ENCODE measurements at regions not wholly inside any gene's neighbourhood (a gene's known extent, or its start where the extent isn't known, plus 50 kb on each side); places are given as distances from the start of the nearest gene placed in this dataset.

DNA sequence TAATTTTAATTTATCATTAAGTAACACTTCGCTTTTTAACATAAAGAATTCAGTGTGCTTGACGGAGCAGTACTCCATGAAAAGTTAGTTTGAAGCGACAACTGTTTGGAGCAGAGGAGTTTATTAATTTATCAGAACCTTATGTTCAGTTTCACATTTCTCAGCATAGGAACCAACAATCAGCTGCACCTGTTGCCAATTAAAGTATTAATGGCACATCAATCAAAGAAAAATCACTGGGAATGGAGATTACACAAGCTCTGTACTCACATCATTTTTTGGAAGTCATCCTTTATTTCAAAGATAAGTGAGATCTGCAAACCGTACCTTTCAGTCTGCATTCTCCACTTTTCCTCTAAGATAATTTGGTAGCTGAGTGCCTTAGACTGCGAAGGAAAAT is 344.6 kb downstream of the LMO4 start:
- Histone ChIP-seq H3K4me3 (ENCODE audit: low read length) (no peak overlapping the region), H3K4me1 (ENCODE audit: insufficient read depth, low read length) (no peaks in the 10 kb centered on the region), H3K27me3 (ENCODE audit: insufficient read depth, low read length) (no peaks in the 10 kb centered on the region), H3K9me3 (ENCODE audit: low read depth, low read length) (no peaks in the 10 kb centered on the region)

DNA sequence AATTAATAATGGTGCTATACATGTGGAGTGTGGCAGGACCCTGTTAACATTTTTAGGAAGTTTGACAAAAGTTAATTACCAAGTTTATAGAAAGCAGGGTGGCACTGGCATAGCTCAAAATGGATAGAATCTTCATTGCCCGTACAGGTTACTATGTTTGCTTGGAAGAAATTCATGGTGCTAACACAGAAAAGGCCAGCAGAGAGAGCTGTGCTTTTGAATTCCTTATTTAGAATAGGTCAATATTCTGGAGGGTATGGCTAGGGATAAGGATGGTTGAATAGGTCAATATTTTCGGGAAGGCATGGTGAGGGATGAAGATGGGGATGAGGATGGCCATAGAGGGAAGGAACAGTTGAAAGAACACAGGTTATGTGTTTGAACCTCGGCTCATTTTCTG is 345.1 kb downstream of the LMO4 start:
- Histone ChIP-seq H3K4me3 (ENCODE audit: low read length) (no peak overlapping the region), H3K27me3 (ENCODE audit: insufficient read depth, low read length) (no peaks in the 10 kb centered on the region), H3K4me1 (ENCODE audit: insufficient read depth, low read length) (no peaks in the 10 kb centered on the region), H3K9me3 (ENCODE audit: low read depth, low read length) (no peaks in the 10 kb centered on the region)

DNA sequence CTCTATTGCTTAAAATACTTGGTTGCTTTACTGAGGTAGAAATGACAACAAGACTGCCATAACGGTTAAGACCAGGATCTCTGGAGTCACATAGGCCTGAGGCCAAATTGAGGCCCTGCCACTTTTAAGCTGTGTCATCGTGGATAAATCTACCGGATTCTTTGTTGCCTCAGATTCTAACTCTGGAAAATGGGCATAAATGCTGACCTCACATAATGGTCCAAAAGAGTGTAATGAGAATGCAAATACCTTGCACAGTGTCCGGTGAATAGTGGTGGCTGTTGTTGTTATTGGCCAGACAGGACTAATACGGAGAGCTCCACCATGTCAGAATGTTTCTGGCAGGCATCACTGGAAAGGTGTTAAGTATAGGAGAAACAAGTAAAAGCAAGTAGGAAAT is 346.1 kb downstream of the LMO4 start:
- no peaks in the 10 kb centered on the region for H3K27me3 ChIP-seq (ENCODE audit: insufficient read depth, low read length)
- no peaks in the 10 kb centered on the region for H3K4me1 ChIP-seq (ENCODE audit: insufficient read depth, low read length)
- H3K9me3 ChIP-seq (ENCODE audit: low read depth, low read length): no peaks in the 10 kb centered on the region
- H3K4me3 ChIP-seq (ENCODE audit: low read length): no peak overlapping the region

DNA sequence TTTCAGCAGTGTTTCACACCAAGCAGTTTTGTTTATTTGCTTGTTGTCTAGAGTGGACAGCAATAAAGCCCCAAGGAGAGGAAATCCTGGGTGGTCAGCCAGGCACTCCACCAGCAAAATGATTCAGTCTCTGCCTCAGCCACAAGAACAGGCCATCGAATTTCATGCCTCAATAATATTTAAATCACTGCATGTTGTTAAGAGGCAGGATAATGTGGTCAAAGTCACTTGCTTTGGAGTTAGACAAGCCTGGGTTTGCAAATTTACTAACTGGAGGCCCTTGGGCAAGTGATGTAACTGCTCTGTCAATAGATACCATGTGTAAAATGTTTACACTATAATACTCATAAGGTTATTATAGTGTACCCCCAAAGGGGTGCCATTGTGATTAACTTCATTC is 349.6 kb downstream of the LMO4 start:
- H3K4me1 ChIP-seq (ENCODE audit: insufficient read depth, low read length): no peaks in the 10 kb centered on the region
- H3K27me3 ChIP-seq (ENCODE audit: insufficient read depth, low read length): no peaks in the 10 kb centered on the region
- H3K4me3 ChIP-seq (ENCODE audit: low read length): no peak overlapping the region
- no peaks in the 10 kb centered on the region for H3K9me3 ChIP-seq (ENCODE audit: low read depth, low read length)

DNA sequence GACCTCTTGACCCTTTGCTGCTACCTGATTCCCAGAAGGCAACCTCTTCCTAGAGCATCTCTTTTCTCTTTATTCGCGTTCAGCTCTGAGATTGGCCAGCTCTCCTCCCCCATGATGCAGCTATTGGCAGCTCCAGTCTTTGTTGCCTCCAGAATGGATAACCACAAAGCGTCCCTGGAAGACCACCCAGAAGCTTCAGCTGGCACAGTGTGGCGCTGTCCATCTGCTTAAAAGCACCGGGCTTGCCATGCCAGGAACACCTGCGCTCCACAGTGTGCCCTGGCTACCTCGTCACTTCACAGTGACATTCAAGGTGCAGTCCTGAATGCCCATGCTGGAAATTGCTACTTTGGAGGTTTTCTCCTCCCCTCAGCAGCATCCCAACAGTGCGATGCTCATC is 353.9 kb downstream of the LMO4 start:
- Histone ChIP-seq H3K27me3 (ENCODE audit: insufficient read depth, low read length) (no peaks in the 10 kb centered on the region), H3K9me3 (ENCODE audit: low read depth, low read length) (no peaks in the 10 kb centered on the region), H3K4me3 (ENCODE audit: low read length) (no peak overlapping the region), H3K4me1 (ENCODE audit: insufficient read depth, low read length) (no peaks in the 10 kb centered on the region)

DNA sequence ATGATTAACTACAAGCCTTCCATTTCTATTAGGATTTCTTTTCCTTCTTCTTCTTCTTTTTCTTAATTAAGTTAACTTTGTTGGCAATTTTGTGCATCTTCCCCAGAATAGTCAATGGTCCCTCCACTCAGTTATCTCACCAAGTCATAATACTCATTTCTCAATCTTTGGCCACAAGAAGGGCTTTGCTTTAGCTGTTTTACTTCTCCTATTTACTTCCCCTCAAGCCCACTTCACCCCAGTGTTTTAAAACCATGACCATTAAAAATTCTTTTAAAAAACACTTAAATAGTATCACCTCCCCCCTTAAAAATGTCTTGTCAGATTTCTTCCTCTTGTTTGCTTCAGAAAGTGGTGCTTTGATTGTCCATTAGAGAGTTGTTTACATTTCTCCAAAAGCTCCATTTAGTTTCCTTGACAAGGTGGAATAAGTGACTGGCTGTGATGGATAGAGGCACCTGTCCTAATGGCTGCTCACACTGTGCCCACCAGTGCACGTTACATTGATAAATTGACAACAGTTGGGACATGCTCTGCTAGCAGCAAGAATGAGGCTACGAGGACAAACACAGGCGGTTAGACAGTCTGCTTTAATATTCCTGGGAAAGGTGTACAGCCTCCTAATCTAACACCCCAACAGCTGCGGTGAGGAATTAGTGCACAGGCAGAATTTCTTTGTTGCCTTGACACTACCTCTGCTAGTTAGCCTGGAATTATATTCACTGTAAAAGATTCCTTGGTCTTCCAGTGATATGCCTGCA is 354.7 kb downstream of the LMO4 start:
- Histone ChIP-seq H3K4me3 (ENCODE audit: low read length) (no peak overlapping the region), H3K4me1 (ENCODE audit: insufficient read depth, low read length) (no peaks in the 10 kb centered on the region), H3K27me3 (ENCODE audit: insufficient read depth, low read length) (no peaks in the 10 kb centered on the region), H3K9me3 (ENCODE audit: low read depth, low read length) (no peaks in the 10 kb centered on the region)

DNA sequence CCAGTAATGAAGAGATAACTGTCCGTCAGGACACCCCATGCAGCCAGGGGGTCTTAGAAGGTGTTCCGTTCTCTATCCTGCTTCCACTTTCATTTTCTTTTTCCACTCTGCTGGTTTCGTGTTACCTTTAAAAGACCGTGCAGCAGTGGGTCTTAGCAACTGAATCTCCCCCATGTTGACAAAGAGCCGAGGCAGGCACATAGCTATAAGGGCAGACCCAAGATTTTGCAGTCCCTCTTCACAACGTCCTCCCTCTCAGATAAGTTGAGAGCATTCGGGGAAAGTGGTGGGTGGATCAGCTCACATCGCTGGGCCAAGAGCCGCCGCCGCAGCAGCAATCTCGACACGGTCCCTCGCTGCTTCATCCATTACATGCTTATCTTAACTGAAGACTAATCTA is 355.5 kb downstream of the LMO4 start:
- H3K4me3 ChIP-seq (ENCODE audit: low read length): peak overlapping the region; percentile 15
- no peaks in the 10 kb centered on the region for H3K4me1 ChIP-seq (ENCODE audit: insufficient read depth, low read length)
- no peaks in the 10 kb centered on the region for H3K27me3 ChIP-seq (ENCODE audit: insufficient read depth, low read length)
- no peaks in the 10 kb centered on the region for H3K9me3 ChIP-seq (ENCODE audit: low read depth, low read length)

DNA sequence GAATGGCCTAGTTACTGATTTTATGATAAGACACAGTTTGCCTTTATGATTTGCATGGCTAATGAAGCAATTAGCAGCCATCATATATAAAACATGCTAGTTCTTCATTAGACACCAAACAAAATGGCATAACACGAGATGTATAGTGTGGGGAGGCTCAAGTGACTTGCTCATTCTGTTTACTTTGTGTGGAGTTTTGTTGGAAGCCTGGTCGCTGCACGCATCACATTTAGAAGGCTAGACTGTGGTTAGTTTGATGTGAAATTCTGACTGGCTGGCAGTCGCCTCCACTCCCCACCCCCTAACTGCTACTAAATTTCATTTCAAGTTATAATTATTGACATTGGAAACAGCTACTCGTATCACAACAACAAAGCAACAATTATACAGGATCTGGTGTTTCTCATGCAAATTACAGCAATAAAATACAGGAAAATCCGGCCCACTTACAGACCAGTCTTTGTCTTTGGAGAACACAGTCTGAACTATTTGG is 356.1 kb downstream of the LMO4 start:
- H3K9me3 ChIP-seq (ENCODE audit: low read depth, low read length): no peaks in the 10 kb centered on the region
- no peaks in the 10 kb centered on the region for H3K27me3 ChIP-seq (ENCODE audit: insufficient read depth, low read length)

DNA sequence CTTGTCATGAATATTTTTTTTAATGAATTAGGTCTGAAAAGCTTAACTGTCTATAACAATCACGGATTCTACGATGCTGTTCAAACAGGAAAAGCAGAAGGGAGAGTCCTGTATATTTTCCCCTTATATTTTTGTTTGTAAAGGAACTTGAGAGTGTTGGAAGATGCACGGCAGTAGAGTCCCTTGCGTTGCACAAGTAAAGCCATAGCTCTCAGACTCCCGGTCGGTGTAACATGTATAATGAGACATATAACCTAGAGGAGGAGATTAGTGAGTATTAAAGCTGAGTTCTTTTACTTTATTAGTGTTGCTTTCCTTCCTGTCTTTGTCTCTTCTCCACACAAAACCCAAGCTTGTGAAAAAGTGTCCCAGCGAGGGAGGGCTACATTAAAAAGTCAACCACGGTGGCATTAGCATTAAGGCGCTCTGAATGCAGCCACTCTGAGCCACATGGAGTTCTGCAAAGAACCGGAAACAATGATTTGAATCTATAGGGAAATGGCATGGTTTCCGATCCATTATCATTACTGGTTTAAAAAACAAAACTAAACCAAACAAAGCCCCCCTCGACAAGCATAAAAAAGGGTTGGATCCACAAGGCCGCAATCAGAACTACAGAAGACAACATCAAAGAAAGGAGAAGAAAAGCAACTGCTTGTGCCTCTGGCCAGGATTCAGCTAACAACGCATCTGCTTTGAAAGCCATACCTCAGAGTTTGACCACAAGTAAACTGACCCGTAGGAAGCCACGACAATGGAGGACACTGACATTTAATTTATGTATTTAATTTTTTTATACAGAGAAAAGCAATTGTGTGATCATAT is 356.8 kb downstream of the LMO4 start:
- H3K9me3 ChIP-seq (ENCODE audit: low read depth, low read length): no peaks in the 10 kb centered on the region
- no peak overlapping the region for H3K4me3 ChIP-seq (ENCODE audit: low read length)
- no peaks in the 10 kb centered on the region for H3K4me1 ChIP-seq (ENCODE audit: insufficient read depth, low read length)
- no peaks in the 10 kb centered on the region for H3K27me3 ChIP-seq (ENCODE audit: insufficient read depth, low read length)

More for the DNA sequence above, 356.1 kb downstream of the LMO4 start:
- Histone ChIP-seq H3K4me3 (ENCODE audit: low read length) (no peak overlapping the region), H3K4me1 (ENCODE audit: insufficient read depth, low read length) (no peaks in the 10 kb centered on the region)

DNA sequence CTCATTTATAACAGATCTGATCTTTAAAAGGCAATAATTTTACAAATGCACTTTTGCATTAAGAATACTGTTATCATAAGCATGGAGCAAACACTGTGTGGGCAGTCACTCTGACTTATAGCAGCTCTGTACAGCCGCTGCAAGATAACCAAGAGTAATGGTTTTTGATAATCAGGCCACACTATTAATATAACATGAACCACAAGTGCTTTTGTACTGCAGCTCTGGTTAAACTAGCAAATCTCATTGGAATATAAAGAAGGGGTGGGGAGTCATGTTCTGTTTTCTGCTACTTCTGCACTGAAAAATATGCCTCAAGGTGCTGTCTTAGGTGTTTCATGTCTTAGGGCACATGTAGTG is 357.4 kb downstream of the LMO4 start:
- Histone ChIP-seq H3K4me3 (ENCODE audit: low read length) (no peak overlapping the region), H3K9me3 (ENCODE audit: low read depth, low read length) (no peaks in the 10 kb centered on the region), H3K27me3 (ENCODE audit: insufficient read depth, low read length) (peaks cover 5% of the 10 kb centered on the region), H3K4me1 (ENCODE audit: insufficient read depth, low read length) (no peaks in the 10 kb centered on the region)

DNA sequence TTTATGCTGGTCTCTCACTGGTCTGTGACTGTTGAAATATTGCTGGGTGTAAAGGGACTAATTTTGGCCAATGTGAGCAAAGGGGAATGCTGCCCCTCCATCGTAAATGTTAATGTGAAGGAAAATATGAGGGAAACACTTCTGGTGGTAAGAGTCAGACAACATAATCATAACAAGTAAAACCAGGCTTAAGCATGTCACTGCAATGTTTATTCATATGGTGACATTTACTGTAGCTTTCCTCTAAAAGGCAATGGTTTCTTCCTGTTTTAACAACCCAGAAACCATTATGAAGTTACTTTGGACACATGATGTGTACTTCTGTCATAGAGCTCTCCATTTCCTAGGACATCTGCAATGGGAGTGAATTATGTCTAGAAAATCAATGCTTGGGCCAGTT is 358.0 kb downstream of the LMO4 start:
- H3K27me3 ChIP-seq (ENCODE audit: insufficient read depth, low read length): peaks cover 5% of the 10 kb centered on the region
- H3K4me3 ChIP-seq (ENCODE audit: low read length): no peak overlapping the region
- no peaks in the 10 kb centered on the region for H3K9me3 ChIP-seq (ENCODE audit: low read depth, low read length)
- no peaks in the 10 kb centered on the region for H3K4me1 ChIP-seq (ENCODE audit: insufficient read depth, low read length)

DNA sequence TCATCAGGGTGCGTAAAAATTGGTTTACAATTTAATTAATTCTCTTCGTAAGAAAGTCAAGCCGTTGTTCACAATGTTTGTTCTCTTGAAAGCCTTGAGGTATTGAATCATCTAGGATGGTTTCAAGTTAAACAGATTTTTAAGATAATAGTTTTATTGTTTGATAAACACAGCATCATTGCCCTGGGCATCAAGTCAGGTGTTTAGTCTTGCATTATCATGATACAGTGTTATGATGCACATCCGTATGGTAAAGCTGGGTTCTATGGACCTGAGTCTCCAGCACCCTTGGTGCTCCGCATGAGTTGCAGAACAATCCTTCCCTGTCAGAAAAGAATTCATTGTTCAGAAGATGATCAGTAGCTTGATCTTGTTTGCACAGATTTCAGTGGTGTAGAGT is 359.5 kb downstream of the LMO4 start:
- Histone ChIP-seq H3K27me3 (ENCODE audit: insufficient read depth, low read length) (peaks cover 5% of the 10 kb centered on the region), H3K4me3 (ENCODE audit: low read length) (no peak overlapping the region), H3K9me3 (ENCODE audit: low read depth, low read length) (no peaks in the 10 kb centered on the region), H3K4me1 (ENCODE audit: insufficient read depth, low read length) (no peaks in the 10 kb centered on the region)

DNA sequence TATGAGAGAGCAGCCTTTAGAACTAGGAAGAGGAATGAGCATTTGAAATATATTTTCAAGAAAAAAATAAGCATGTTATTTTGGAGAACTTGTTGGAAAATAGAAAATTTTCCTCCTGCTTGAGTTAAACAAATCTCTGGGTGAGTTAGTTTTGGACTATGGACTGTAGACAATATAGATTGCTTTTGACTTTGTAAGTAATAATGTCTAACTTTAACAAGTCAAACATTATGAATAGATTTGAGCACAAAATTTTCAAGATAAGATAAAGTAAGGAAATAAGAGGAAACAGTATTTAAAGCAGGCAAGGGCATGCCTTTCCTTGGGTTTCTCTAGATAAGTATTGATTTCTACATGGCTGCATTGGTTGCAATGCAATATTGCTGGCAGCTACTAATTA is 360.8 kb downstream of the LMO4 start:
- Histone ChIP-seq H3K27me3 (ENCODE audit: insufficient read depth, low read length) (peaks cover 5% of the 10 kb centered on the region), H3K9me3 (ENCODE audit: low read depth, low read length) (no peaks in the 10 kb centered on the region)

DNA sequence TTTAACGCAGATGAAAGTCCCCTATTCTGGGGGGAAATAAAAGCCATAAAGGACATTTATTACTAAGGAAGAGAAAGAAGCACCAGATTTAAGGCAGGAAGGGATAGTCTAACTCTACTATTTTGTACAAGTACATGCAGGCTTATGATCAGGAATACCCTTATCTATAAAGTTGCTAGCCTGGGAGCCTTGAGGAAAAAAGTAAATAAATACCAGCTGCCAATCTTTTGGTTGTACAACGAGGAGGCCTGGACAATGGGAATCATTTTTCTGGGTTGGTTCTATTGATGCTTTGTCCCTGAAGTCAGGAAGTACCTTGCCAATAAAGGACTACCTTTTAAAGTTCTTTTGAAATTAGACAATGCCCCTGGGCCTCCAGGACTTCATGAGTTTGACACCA is 367.8 kb downstream of the LMO4 start:
- Histone ChIP-seq H3K27me3 (ENCODE audit: insufficient read depth, low read length) (no peaks in the 10 kb centered on the region), H3K9me3 (ENCODE audit: low read depth, low read length) (no peaks in the 10 kb centered on the region), H3K4me1 (ENCODE audit: insufficient read depth, low read length) (no peaks in the 10 kb centered on the region), H3K4me3 (ENCODE audit: low read length) (no peak overlapping the region)

More for the DNA sequence above, 360.8 kb downstream of the LMO4 start:
- Histone ChIP-seq H3K4me3 (ENCODE audit: low read length) (no peak overlapping the region), H3K4me1 (ENCODE audit: insufficient read depth, low read length) (no peaks in the 10 kb centered on the region)

DNA sequence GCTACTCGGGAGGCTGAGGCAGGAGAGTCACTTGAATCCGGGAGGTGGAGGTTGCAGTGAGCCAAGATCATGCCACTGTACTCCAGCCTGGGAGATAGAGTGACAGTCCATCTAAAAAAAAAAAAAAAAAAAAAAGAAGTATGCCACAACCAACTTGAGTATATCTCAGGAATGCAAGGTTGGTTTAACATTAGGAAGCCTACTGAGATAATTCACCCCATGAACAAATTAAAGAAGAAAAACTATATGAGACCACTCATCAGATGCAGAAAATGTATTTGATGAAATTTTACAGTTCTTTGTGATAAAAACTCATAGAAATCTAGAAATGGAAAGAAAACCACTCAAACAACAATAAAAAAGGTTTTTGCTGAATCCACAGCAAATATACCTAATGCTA is 373.8 kb downstream of the LMO4 start:
- no peak overlapping the region for H3K4me3 ChIP-seq (ENCODE audit: low read length)
- H3K4me1 ChIP-seq (ENCODE audit: insufficient read depth, low read length): no peaks in the 10 kb centered on the region
- peaks cover 5% of the 10 kb centered on the region for H3K9me3 ChIP-seq (ENCODE audit: low read depth, low read length)
- no peaks in the 10 kb centered on the region for H3K27me3 ChIP-seq (ENCODE audit: insufficient read depth, low read length)

DNA sequence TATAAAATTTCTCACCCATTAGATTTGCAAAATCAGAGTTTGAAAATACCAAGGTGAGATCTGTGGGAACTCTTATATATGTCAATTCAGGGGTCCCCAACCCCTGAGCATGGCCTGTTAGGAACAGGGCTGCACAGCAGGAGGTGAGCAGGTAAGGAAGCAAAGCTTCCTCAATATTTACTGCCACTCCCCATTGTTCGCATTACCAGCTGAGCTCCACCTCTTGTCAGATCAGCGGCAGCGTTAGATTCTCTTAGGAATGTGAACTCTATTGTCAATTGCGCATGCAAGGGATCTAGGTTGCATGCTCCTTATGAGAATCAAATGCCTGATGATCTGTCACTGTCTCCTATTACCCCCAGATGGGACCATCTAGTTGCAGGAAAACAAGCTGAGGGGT is 376.6 kb downstream of the LMO4 start:
- Histone ChIP-seq H3K4me1 (ENCODE audit: insufficient read depth, low read length) (no peaks in the 10 kb centered on the region), H3K27me3 (ENCODE audit: insufficient read depth, low read length) (no peaks in the 10 kb centered on the region), H3K4me3 (ENCODE audit: low read length) (no peak overlapping the region), H3K9me3 (ENCODE audit: low read depth, low read length) (peaks cover 5% of the 10 kb centered on the region)

Data from mononuclear cell (primary cell).